T-cell (primary cell): ENCODE measurements at regions not wholly inside any gene's neighbourhood (a gene's known extent, or its start where the extent isn't known, plus 50 kb on each side); places are given as distances from the start of the nearest gene placed in this dataset.

Source experiments
- ATAC-seq, 4 experiments: fragments of 200-7000 bp in 3 of 4; fragments of 150-1000 bp in 1 of 4; cut with Tn5 transposase; replicated peaks in 1 of 4; 1 replicate in 3 of 4; 2 replicates in 1 of 4; pipeline ENCODE4 v1.10.0; 2021; ENCODE audit warnings: moderate library complexity in 3 of 4, mild to moderate bottlenecking in 2 of 4, moderate number of reproducible peaks in 1 of 4
- CTCF ChIA-PET, 2 donors: fragments of 300-600 bp; sonication (Branson Sonifier 250); formaldehyde crosslinking; loops; one replicate each; lab custom pipeline; 2022; ENCODE audit warnings: antibody characterized with exemption in 2 of 2; lab: Charles Lee
- POLR2A ChIA-PET, 2 donors: fragments of 300-600 bp; sonication (Branson Sonifier 250); formaldehyde crosslinking; loops; one replicate each; lab custom pipeline; 2022; ENCODE audit warnings: antibody characterized with exemption in 2 of 2; lab: Charles Lee
- DNase-seq, 35 experiments: peaks; one replicate each; pipeline versions ENCODE4 v3.0.0 to v3.0.0-alpha.2; 2013 to 2023
- H3K27ac ChIP-seq: one replicate; pipeline ENCODE4 v1.5.1; 2013; ENCODE audit warnings: low read length
- H3K27me3 ChIP-seq, 2 experiments: replicated peaks in 1 of 2; 1 replicate in 1 of 2; 2 replicates in 1 of 2; pipeline versions ENCODE4 v1.6.1 to v1.7.0; 2013; ENCODE audit warnings: low read length in 1 of 2, mixed read lengths in 1 of 2; ENCODE audit not compliant: control insufficient read depth in 2 of 2, insufficient read depth in 2 of 2; ENCODE audit errors: extremely low read depth in 1 of 2
- H3K36me3 ChIP-seq, 2 donors: 1 replicate in 1 of 2; 2 replicates in 1 of 2; pipeline versions ENCODE4 v1.6.1 to v1.7.0; 2013; ENCODE audit warnings: low read length in 1 of 2; ENCODE audit not compliant: control insufficient read depth in 2 of 2, insufficient read depth in 1 of 2; ENCODE audit errors: extremely low read depth in 1 of 2
- H3K4me1 ChIP-seq, 2 experiments: 1 replicate in 1 of 2; 2 replicates in 1 of 2; pipeline versions ENCODE4 v1.6.1 to v1.7.0; 2013; ENCODE audit warnings: low read length in 2 of 2, mixed read lengths in 1 of 2; ENCODE audit not compliant: insufficient read depth in 2 of 2, control insufficient read depth in 1 of 2; ENCODE audit errors: extremely low read depth in 1 of 2
- H3K4me3 ChIP-seq, 2 donors: 1 replicate in 1 of 2; 2 replicates in 1 of 2; pipeline versions ENCODE4 v1.5.1 to v1.7.0; 2013; ENCODE audit warnings: mild to moderate bottlenecking in 2 of 2, low read length in 1 of 2, moderate library complexity in 1 of 2; ENCODE audit not compliant: control insufficient read depth in 1 of 2; ENCODE audit errors: extremely low read depth in 1 of 2
- H3K9me3 ChIP-seq: 2 replicates; pipeline ENCODE4 v1.7.0; 2013
- H3K27ac Mint-ChIP-seq, 2 donors: one replicate each; pipeline ENCODE4 v1.8.0; 2020 to 2021; ENCODE audit warnings: mild to moderate bottlenecking in 2 of 2, mixed read lengths in 2 of 2
- H3K27me3 Mint-ChIP-seq, 2 donors: one replicate each; pipeline ENCODE4 v1.8.0; 2021 to 2022; ENCODE audit warnings: mixed read lengths in 2 of 2
- H3K36me3 Mint-ChIP-seq: one replicate; pipeline ENCODE4 v1.8.0; 2021; ENCODE audit warnings: mixed read lengths
- H3K4me1 Mint-ChIP-seq, 3 donors: one replicate each; pipeline ENCODE4 v1.8.0; 2020 to 2022; ENCODE audit warnings: mixed read lengths in 3 of 3, mild to moderate bottlenecking in 1 of 3
- H3K4me3 Mint-ChIP-seq, 3 donors: one replicate each; pipeline ENCODE4 v1.8.0; 2020 to 2022; ENCODE audit warnings: mild to moderate bottlenecking in 3 of 3, mixed read lengths in 3 of 3, moderate library complexity in 3 of 3
- H3K9me3 Mint-ChIP-seq, 3 donors: one replicate each; pipeline ENCODE4 v1.8.0; 2020 to 2022; ENCODE audit warnings: mixed read lengths in 3 of 3
- WGBS: methylation state at CpG from one replicate; pipeline ENCODE4 v1.1.5; 2013; ENCODE audit warnings: missing lambda C conversion rate; ENCODE audit not compliant: insufficient coverage; 5-methylcytosine and 5-hydroxymethylcytosine counted together

DNA sequence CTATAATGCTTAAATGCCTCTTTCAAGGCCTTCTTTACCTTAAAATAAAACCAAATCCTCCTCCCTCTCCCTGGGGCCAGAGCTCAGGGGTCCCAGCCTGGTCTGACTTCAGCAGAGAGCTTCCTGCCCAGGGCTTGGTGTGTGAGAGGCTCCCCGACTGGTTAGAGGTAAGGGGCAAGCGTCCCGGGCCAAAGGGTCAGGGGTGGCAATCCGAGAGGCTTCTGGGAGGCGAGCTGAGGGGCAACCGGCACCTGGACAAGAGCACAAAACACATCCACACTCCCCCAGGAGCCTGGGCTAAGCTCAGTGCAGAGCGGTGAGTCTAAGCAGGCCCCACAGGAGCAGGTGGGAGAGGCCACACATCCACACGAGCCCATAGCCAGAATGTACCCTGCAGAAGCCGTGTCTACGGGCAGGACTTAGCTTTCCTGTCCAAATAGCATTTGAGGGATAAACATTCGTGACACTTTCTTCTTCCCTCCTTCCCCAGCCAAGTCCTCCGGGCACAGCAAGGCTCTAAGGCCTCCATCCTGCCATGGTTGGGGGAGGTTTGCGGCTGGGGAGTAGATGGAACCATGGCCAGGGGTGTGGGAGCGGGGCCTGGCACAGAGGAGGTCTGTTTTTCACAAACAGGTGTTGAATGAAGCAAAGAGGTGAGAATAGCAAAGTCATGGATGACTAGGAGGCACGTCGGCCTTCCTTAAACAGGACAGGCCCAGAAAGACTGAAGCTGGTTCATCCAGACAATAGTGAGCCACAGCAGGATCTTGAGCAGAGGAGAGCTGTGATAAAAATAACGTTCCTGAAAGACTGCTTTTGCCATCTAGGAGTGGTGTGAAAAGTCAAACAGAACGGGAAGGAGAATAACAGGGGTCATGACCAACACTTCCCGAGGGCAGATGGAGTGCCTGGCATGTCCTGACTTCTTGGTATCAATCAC lies 98.7 kb upstream of the IQSEC1 start:
- Mint-ChIP-seq H3K27ac (no peak overlapping the region), H3K4me3 (no peak overlapping the region), H3K9me3 (no peaks in the 10 kb centered on the region), H3K36me3 (no peaks in the 10 kb centered on the region), H3K4me1 (no peaks in the 10 kb centered on the region), H3K27me3 (peaks cover 0 to 4% of the 10 kb centered on the region in 2 donors)
- 80% methylated on average over 12 of the region's 19 CpGs for WGBS
- Histone ChIP-seq H3K27me3 (peaks cover 0 to 17% of the 10 kb centered on the region in 2 experiments), H3K27ac (no peak overlapping the region), H3K9me3 (no peaks in the 10 kb centered on the region), H3K4me3 (no peak overlapping the region), H3K36me3 (no peaks in the 10 kb centered on the region), H3K4me1 (no peaks in the 10 kb centered on the region)
- no peak for DNase-seq
- ChIA-PET CTCF (no interaction called here), POLR2A (no interaction called here)
- ATAC-seq = no peak

GRCh38 chr3:13170317-13170716 lies 97.1 kb upstream of the IQSEC1 start:
- no peaks in the 10 kb centered on the region for H3K4me1 ChIP-seq
- POLR2A ChIA-PET = no interaction called here
- CTCF ChIA-PET = no interaction called here
- no peaks in the 10 kb centered on the region for H3K9me3 Mint-ChIP-seq
- H3K4me3 Mint-ChIP-seq = no peak overlapping the region
- peaks cover 0 to 4% of the 10 kb centered on the region in 2 donors for H3K27me3 Mint-ChIP-seq
- no peak for ATAC-seq
- H3K36me3 Mint-ChIP-seq = no peaks in the 10 kb centered on the region
- H3K4me3 ChIP-seq = no peak overlapping the region
- peaks cover 0 to 17% of the 10 kb centered on the region in 2 experiments for H3K27me3 ChIP-seq
- no peak overlapping the region for H3K27ac ChIP-seq
- no peak for DNase-seq
- no peak overlapping the region for H3K27ac Mint-ChIP-seq
- WGBS = 71% methylated on average over 2 of the region's 7 CpGs
- no peaks in the 10 kb centered on the region for H3K4me1 Mint-ChIP-seq
- no peaks in the 10 kb centered on the region for H3K9me3 ChIP-seq
- H3K36me3 ChIP-seq = no peaks in the 10 kb centered on the region

DNA sequence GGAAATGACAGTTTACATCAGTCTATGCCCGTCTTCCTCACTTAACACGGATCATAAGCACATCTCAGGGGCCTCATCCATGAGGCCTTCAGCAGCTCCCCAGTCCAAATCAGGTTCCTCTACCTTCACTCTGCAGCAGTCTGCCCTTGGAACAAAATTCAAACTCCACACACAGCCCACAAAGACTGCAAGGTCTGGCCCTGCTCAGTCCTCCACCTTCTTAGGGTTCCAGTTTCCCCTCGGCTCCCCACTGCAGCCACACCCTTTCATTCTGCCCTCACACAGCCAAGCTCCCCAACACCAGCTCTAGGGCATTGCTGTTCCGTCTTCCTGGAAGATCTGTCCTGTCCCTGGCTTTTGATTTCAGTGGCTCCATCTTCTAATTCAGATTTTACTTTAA lies 95.2 kb upstream of the IQSEC1 start:
- no peaks in the 10 kb centered on the region for H3K36me3 Mint-ChIP-seq
- ATAC-seq = no peak
- POLR2A ChIA-PET = no interaction called here
- no peak overlapping the region for H3K27ac Mint-ChIP-seq
- CTCF ChIA-PET = interaction anchor here in 1 of 2 donors (0.6 kb wide), 1 partner anchor 10 kb away, joined by 3 read pairs; no protein-coding TSS in a partner anchor
- no peaks in the 10 kb centered on the region for H3K4me1 Mint-ChIP-seq
- WGBS = 78% methylated on average over 4 of the region's 4 CpGs
- no peak overlapping the region for H3K4me3 Mint-ChIP-seq
- Histone ChIP-seq H3K27me3 (peaks cover 0 to 18% of the 10 kb centered on the region in 2 experiments), H3K4me1 (no peaks in the 10 kb centered on the region), H3K4me3 (no peak overlapping the region), H3K9me3 (no peaks in the 10 kb centered on the region), H3K36me3 (no peaks in the 10 kb centered on the region), H3K27ac (no peak overlapping the region)
- H3K27me3 Mint-ChIP-seq = no peaks in the 10 kb centered on the region
- H3K9me3 Mint-ChIP-seq = no peaks in the 10 kb centered on the region
- DNase-seq = no peak

GRCh38 chr3:13167829-13168228 lies 94.6 kb upstream of the IQSEC1 start:
- POLR2A ChIA-PET = no interaction called here
- no peak overlapping the region for H3K27ac Mint-ChIP-seq
- H3K27me3 Mint-ChIP-seq = no peaks in the 10 kb centered on the region
- DNase-seq (no peak), ATAC-seq (no peak)
- CTCF ChIA-PET = no interaction called here
- H3K4me1 Mint-ChIP-seq = no peaks in the 10 kb centered on the region
- H3K9me3 ChIP-seq = no peaks in the 10 kb centered on the region
- H3K4me3 ChIP-seq = no peak overlapping the region
- H3K4me3 Mint-ChIP-seq = no peak overlapping the region
- WGBS = 89% methylated on average over 1 of the region's 2 CpGs
- no peaks in the 10 kb centered on the region for H3K36me3 ChIP-seq
- H3K27me3 ChIP-seq = peaks cover 0 to 22% of the 10 kb centered on the region in 2 experiments
- no peaks in the 10 kb centered on the region for H3K9me3 Mint-ChIP-seq
- no peaks in the 10 kb centered on the region for H3K36me3 Mint-ChIP-seq
- no peak overlapping the region for H3K27ac ChIP-seq
- no peaks in the 10 kb centered on the region for H3K4me1 ChIP-seq

GRCh38 chr3:13167064-13167743 lies 94.0 kb upstream of the IQSEC1 start:
- Mint-ChIP-seq H3K9me3 (no peaks in the 10 kb centered on the region), H3K27me3 (no peaks in the 10 kb centered on the region), H3K27ac (no peak overlapping the region), H3K36me3 (no peaks in the 10 kb centered on the region), H3K4me1 (no peaks in the 10 kb centered on the region), H3K4me3 (no peak overlapping the region)
- Histone ChIP-seq H3K4me3 (no peak overlapping the region), H3K36me3 (no peaks in the 10 kb centered on the region), H3K27me3 (peaks cover 0 to 25% of the 10 kb centered on the region in 2 experiments), H3K4me1 (no peaks in the 10 kb centered on the region), H3K9me3 (no peaks in the 10 kb centered on the region), H3K27ac (no peak overlapping the region)
- 86% methylated on average over 11 of the region's 11 CpGs for WGBS
- ATAC-seq (no peak), DNase-seq (no peak)
- ChIA-PET POLR2A (no interaction called here), CTCF (no interaction called here)

DNA sequence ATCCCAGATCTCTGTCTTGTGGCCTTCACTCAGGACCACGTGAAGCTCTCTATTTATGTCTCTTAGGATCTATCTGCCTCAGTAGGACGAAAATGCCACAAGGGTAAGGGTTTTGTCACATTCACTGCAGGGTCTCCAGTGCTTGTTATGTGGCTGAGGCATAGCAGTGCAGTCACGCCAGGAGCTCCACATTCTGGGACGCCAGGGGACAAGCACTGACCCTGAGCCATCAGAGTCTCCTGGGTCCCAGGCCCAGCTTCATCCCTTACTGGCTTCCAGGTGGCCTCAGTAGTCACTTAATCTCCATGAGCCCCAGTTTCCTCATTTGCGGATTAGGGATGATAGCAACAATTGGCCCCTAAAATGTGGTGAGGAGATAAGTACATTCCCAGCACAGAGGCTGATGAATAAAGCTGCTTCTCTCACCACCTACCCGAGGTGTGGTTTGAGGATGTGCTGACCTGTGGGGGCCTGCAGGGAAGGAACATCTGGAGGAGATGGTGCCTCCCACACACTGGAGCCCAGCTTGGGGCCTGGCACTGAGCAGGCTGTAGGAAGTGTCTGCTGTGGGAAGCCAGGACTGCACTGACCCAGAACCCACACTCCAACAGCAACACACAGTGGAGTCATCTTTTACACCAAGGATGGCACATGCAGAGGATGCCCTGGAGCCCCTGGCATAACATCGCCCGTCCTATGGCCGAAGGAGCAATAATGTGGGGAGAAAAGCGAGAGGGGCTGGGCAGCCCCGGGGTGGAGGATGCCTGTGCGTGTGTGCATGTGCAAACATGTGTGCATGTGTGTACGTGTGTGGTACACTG lies 93.2 kb upstream of the IQSEC1 start:
- Mint-ChIP-seq H3K4me3 (no peak overlapping the region), H3K4me1 (no peaks in the 10 kb centered on the region), H3K36me3 (no peaks in the 10 kb centered on the region), H3K27me3 (no peaks in the 10 kb centered on the region), H3K9me3 (no peaks in the 10 kb centered on the region), H3K27ac (no peak overlapping the region)
- ChIA-PET POLR2A (no interaction called here), CTCF (no interaction called here)
- Histone ChIP-seq H3K27me3 (peaks cover 0 to 25% of the 10 kb centered on the region in 2 experiments), H3K9me3 (no peaks in the 10 kb centered on the region), H3K4me3 (no peak overlapping the region), H3K4me1 (no peaks in the 10 kb centered on the region), H3K27ac (no peak overlapping the region), H3K36me3 (no peaks in the 10 kb centered on the region)
- DNase-seq (no peak), ATAC-seq (no peak)
- 84% methylated on average over 11 of the region's 13 CpGs for WGBS
